Esophagus squamous epithelium (tissue), 4 donors: ENCODE measurements at regions not wholly inside any gene's neighbourhood (a gene's known extent, or its start where the extent isn't known, plus 50 kb on each side); places are given as distances from the start of the nearest gene placed in this dataset.
"Not testable (repeated sequence)": the region's sequence is repeated elsewhere in the genome, so short reads cannot be mapped to it uniquely, and the experiment has no call there.

ENCODE experiments used
- CTCF ChIP-seq, 6 experiments: fragments of 450-650 bp in 4 of 6; fragments of 200-600 bp in 2 of 6; sonication (generic) in 2 of 6; IDR thresholded peaks; one replicate each; pipeline ENCODE4 v1.5.1; 2016 to 2019; ENCODE audit warnings: antibody characterized with exemption in 6 of 6, mild to moderate bottlenecking in 4 of 6, moderate library complexity in 4 of 6
- POLR2A ChIP-seq, 4 donors: fragments of 450-650 bp; IDR thresholded peaks; one replicate each; pipeline ENCODE4 v1.6.1; 2017; ENCODE audit warnings: antibody characterized with exemption in 4 of 4, mild to moderate bottlenecking in 4 of 4, moderate library complexity in 3 of 4

- not testable (repeated sequence) for TF ChIP-seq POLR2A, CTCF (IDR thresholded peaks at IDR 0.05)
These were observed 113.2 kb downstream of the CDRT15L2 start for GRCh38 chr17:20692706-20693105.
